Fibroblast of lung (primary cell): ENCODE measurements at regions not wholly inside any gene's neighbourhood (a gene's known extent, or its start where the extent isn't known, plus 50 kb on each side); places are given as distances from the start of the nearest gene placed in this dataset.

ENCODE experiments used
- DNase-seq, 2 donors: peaks; one replicate each; pipeline versions ENCODE4 v3.0.0 to v3.0.0-alpha.2; 2010; ENCODE audit warnings: low read depth in 2 of 2
- H2AFZ ChIP-seq: 2 replicates; pipeline ENCODE4 v1.5.1; 2012; ENCODE audit warnings: low read length, control low read depth, inconsistent platforms
- H3K27ac ChIP-seq: 2 replicates; pipeline ENCODE4 v1.5.1; 2011; ENCODE audit warnings: low read length, control low read depth; ENCODE audit not compliant: insufficient read depth
- H3K27me3 ChIP-seq: 2 replicates; pipeline ENCODE4 v1.5.1; 2011; ENCODE audit warnings: mild to moderate bottlenecking, low read length; ENCODE audit not compliant: control insufficient read depth, insufficient read depth
- H3K36me3 ChIP-seq: 2 replicates; pipeline ENCODE4 v1.5.1; 2011; ENCODE audit warnings: low read length; ENCODE audit not compliant: control insufficient read depth, insufficient read depth
- H3K4me1 ChIP-seq: 2 replicates; pipeline ENCODE4 v1.5.1; 2011; ENCODE audit warnings: low read length; ENCODE audit not compliant: control insufficient read depth, insufficient read depth; ENCODE audit errors: extremely low read depth
- H3K4me2 ChIP-seq: 2 replicates; pipeline ENCODE4 v1.5.1; 2011; ENCODE audit warnings: low read length, control low read depth; ENCODE audit not compliant: insufficient read depth; ENCODE audit errors: extremely low read depth
- H3K4me3 ChIP-seq, 4 experiments: fragments of 200-600 bp in 1 of 4; sonication (generic) in 1 of 4; replicated peaks in 1 of 4; 2 replicates each; pipeline ENCODE4 v1.5.1; 2011 to 2016; ENCODE audit warnings: low read length in 4 of 4, low read depth in 3 of 4, mild to moderate bottlenecking in 3 of 4, control low read depth in 2 of 4, inconsistent platforms in 1 of 4, mixed read lengths in 1 of 4; ENCODE audit not compliant: insufficient read depth in 1 of 4; ENCODE audit errors: control extremely low read depth in 1 of 4
- H3K79me2 ChIP-seq: 2 replicates; pipeline ENCODE4 v1.5.1; 2012; ENCODE audit warnings: mild to moderate bottlenecking, low read length, inconsistent platforms; ENCODE audit not compliant: control insufficient read depth, insufficient read depth
- H3K9ac ChIP-seq: 2 replicates; pipeline ENCODE4 v1.5.1; 2011; ENCODE audit warnings: mild to moderate bottlenecking, low read length, control low read depth; ENCODE audit not compliant: insufficient read depth
- H3K9me3 ChIP-seq: 2 replicates; pipeline ENCODE4 v1.5.1; 2012; ENCODE audit warnings: low read depth, low read length; ENCODE audit not compliant: control insufficient read depth, insufficient read depth
- H4K20me1 ChIP-seq: 2 replicates; pipeline ENCODE4 v1.5.1; 2011; ENCODE audit warnings: low read length; ENCODE audit not compliant: control insufficient read depth, insufficient read depth; ENCODE audit errors: extremely low read depth
- CTCF ChIP-seq, 2 donors: IDR thresholded peaks in 1 of 2; conservative IDR thresholded peaks in 1 of 2; 1 replicate in 1 of 2; 2 replicates in 1 of 2; pipeline ENCODE4 v1.5.1; 2011 to 2012; ENCODE audit warnings: low read length in 2 of 2, control low read depth in 1 of 2, inconsistent platforms in 1 of 2, low read depth in 1 of 2, mild to moderate bottlenecking in 1 of 2
- EZH2 ChIP-seq: IDR thresholded peaks from 2 replicates; pipeline ENCODE4 v1.5.1; 2012; ENCODE audit warnings: low read length, control low read depth, mild to moderate bottlenecking; ENCODE audit errors: missing control alignments

- H2AFZ ChIP-seq = no peak overlapping the region
- DNase-seq = no peak
- no peak overlapping the region for H3K4me2 ChIP-seq
- H3K36me3 ChIP-seq = no peaks in the 10 kb centered on the region
- H3K27me3 ChIP-seq = no peaks in the 10 kb centered on the region
- TF ChIP-seq CTCF (conservative IDR thresholded peaks at IDR 0.05 in 1 of 2, IDR thresholded peaks at IDR 0.05 in 1 of 2; ENCODE audit: low read depth in 1 of 2, low read length in 2 of 2) = no peak
- TF ChIP-seq EZH2 = no peak
- H3K9me3 ChIP-seq = no peaks in the 10 kb centered on the region
- no peaks in the 10 kb centered on the region for H3K4me1 ChIP-seq
- no peak overlapping the region for H3K4me3 ChIP-seq
- no peaks in the 10 kb centered on the region for H4K20me1 ChIP-seq
- no peak overlapping the region for H3K9ac ChIP-seq
- no peaks in the 10 kb centered on the region for H3K79me2 ChIP-seq
- H3K27ac ChIP-seq = no peak overlapping the region
These were observed 1112.8 kb downstream of the TUSC7 start for GRCh38 chr3:117822416-117822815.

- Histone ChIP-seq H4K20me1 (no peaks in the 10 kb centered on the region), H3K27ac (no peak overlapping the region), H3K4me1 (no peaks in the 10 kb centered on the region), H3K36me3 (no peaks in the 10 kb centered on the region), H3K9me3 (no peaks in the 10 kb centered on the region), H3K9ac (no peak overlapping the region), H3K4me2 (no peak overlapping the region), H3K79me2 (no peaks in the 10 kb centered on the region), H3K4me3 (no peak overlapping the region), H2AFZ (no peak overlapping the region), H3K27me3 (no peaks in the 10 kb centered on the region)
- peak in 1 of 2 donors; percentile 52 for DNase-seq
- TF ChIP-seq CTCF (conservative IDR thresholded peaks at IDR 0.05 in 1 of 2, IDR thresholded peaks at IDR 0.05 in 1 of 2; ENCODE audit: low read depth in 1 of 2, low read length in 2 of 2) (no peak), EZH2 (no peak)
These were observed 1126.7 kb downstream of the TUSC7 start for GRCh38 chr3:117836296-117836695.

GRCh38 chr3:117837391-117837790 is 1127.8 kb downstream of the TUSC7 start:
- TF ChIP-seq CTCF (conservative IDR thresholded peaks at IDR 0.05 in 1 of 2, IDR thresholded peaks at IDR 0.05 in 1 of 2; ENCODE audit: low read depth in 1 of 2, low read length in 2 of 2) (no peak), EZH2 (no peak)
- H3K27ac ChIP-seq = no peak overlapping the region
- H3K4me2 ChIP-seq = no peak overlapping the region
- no peaks in the 10 kb centered on the region for H3K27me3 ChIP-seq
- DNase-seq = no peak
- H3K9me3 ChIP-seq = no peaks in the 10 kb centered on the region
- no peaks in the 10 kb centered on the region for H3K36me3 ChIP-seq
- no peak overlapping the region for H2AFZ ChIP-seq
- no peaks in the 10 kb centered on the region for H4K20me1 ChIP-seq
- H3K9ac ChIP-seq = no peak overlapping the region
- no peaks in the 10 kb centered on the region for H3K79me2 ChIP-seq
- H3K4me3 ChIP-seq = no peak overlapping the region
- no peaks in the 10 kb centered on the region for H3K4me1 ChIP-seq
